ENCODE measurements at regions not wholly inside any gene's neighbourhood (a gene's known extent, or its start where the extent isn't known, plus 50 kb on each side); places are given as distances from the start of the nearest gene placed in this dataset.
"Not testable (repeated sequence)": the region's sequence is repeated elsewhere in the genome, so short reads cannot be mapped to it uniquely, and the experiment has no call there.

DNA sequence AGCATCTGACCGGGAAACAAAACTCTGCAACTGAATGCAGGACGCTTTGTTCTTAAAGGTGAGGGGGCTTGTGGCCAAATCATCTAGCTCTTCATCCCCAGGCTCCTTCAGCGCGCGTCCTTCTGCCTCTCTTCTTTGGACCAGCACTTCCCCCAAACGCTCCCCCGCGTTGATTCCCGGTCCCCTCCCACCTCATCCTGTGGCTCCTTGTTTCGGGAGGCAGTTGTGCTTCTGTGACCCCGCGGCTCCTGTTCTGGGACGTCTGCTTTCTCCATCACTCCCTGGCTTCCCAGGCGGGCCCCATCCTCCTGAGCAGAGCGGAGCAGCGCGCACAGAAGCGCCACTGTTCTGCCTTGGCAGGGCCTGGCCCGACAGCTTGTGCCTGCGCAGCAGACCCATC lies 109.7 kb upstream of the ZNG1E start:
- not testable (repeated sequence) for H3K4me1 Mint-ChIP-seq (ENCODE audit: low read depth); H3K36me3 Mint-ChIP-seq (ENCODE audit: insufficient read depth in 2 of 2); H3K4me3 Mint-ChIP-seq

DNA sequence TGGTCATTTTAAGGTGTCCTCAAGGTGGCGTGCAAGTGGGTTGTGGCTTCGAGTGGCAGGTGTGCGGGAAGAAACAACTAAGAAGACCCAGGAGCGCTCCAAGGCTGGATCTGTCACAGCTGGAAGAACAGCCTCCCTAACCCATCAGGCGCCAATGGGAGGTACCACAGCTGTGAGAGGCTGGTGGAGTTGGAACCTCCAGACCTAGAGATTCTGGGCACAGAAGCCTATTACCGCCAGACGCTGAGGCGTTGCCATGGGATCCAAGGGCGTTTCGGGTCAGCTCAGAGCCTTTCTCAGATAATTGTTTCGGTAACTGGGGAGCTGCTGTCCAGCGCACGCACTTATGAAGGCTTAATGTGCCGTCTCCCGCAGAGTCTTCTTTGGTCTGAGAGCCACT lies 156.7 kb upstream of the ZNG1E start:
- DNase-seq; H3K4me1 Mint-ChIP-seq (ENCODE audit: low read depth); H3K27ac Mint-ChIP-seq; H3K27me3 Mint-ChIP-seq (ENCODE audit: low read depth); H3K36me3 Mint-ChIP-seq (ENCODE audit: insufficient read depth in 2 of 2); H3K9me3 Mint-ChIP-seq; H3K4me3 Mint-ChIP-seq; ATAC-seq (replicated peaks in 1 of 2): not testable (repeated sequence)

More for the DNA sequence above, 109.7 kb upstream of the ZNG1E start:
- ATAC-seq (replicated peaks in 1 of 2); H3K9me3 Mint-ChIP-seq; DNase-seq; H3K27me3 Mint-ChIP-seq (ENCODE audit: low read depth); H3K27ac Mint-ChIP-seq: not testable (repeated sequence)

DNA sequence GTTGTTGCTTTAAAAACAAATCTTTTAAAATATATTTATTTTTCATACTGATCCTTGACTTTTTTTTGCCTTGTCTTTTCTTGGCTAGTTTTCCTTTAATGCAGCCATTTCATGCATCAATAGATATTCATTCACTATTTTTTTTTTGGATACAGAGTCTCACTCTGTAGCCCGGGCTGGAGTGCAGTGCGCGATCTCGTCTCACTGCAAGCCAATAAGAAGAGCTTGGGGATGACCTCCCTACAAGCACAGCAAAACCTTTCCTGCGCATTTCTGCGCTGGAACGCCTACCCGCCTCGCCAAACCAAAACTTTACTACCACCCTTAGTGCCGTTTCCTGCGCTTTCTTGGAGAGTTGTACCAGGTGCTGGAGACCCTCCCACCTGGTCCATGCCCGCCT lies 161.3 kb upstream of the ZNG1E start:
- not testable (repeated sequence) for H3K4me1 Mint-ChIP-seq (ENCODE audit: low read depth); H3K27me3 Mint-ChIP-seq (ENCODE audit: low read depth); H3K36me3 Mint-ChIP-seq (ENCODE audit: insufficient read depth in 2 of 2); H3K4me3 Mint-ChIP-seq; H3K27ac Mint-ChIP-seq; H3K9me3 Mint-ChIP-seq; DNase-seq; ATAC-seq (replicated peaks in 1 of 2)

DNA sequence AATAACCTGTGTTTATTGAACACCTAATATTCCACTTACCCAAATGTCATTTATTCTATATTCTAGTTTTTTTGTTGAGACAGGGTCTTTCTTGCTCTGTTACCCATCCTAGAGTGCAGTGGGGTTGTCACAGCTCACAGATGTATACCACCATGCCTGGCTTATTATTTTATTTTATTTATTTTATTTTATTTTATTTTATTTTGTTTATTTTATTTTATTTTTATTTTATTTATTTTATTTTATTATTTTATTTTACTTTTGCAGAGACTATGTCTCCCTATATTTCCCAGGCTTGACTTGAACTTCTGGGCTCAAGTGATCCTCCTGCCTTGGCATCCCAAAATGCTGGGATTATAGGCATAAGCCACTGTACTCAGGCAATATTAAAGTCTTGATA lies 167.8 kb upstream of the ZNG1E start:
- H3K4me1 Mint-ChIP-seq (ENCODE audit: low read depth); H3K4me3 Mint-ChIP-seq; H3K36me3 Mint-ChIP-seq (ENCODE audit: insufficient read depth in 2 of 2); H3K9me3 Mint-ChIP-seq; DNase-seq; H3K27me3 Mint-ChIP-seq (ENCODE audit: low read depth); H3K27ac Mint-ChIP-seq; ATAC-seq (replicated peaks in 1 of 2): not testable (repeated sequence)

DNA sequence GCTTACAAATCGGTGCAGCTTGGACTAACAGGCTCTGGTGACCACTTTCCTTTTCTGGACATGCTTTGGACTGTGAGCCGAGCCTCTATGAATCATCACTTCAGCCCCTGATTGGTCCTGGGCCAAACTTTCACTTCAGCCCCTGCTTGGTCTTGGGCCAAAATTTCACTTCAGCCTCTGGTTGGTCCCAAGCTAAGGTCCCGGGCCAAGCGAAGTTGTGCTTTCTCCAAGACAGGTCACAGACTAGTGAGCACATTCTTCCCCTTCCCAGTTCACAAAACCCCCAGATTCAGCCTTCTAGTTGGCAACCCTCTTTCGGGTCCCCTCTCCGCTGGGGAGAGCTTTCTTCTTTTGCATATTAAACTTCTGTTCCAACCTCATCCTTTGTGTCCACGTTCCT lies 171.0 kb upstream of the ZNG1E start:
- not testable (repeated sequence) for ATAC-seq (replicated peaks in 1 of 2); H3K27me3 Mint-ChIP-seq (ENCODE audit: low read depth); H3K9me3 Mint-ChIP-seq; H3K36me3 Mint-ChIP-seq (ENCODE audit: insufficient read depth in 2 of 2); H3K27ac Mint-ChIP-seq; H3K4me1 Mint-ChIP-seq (ENCODE audit: low read depth); DNase-seq; H3K4me3 Mint-ChIP-seq

DNA sequence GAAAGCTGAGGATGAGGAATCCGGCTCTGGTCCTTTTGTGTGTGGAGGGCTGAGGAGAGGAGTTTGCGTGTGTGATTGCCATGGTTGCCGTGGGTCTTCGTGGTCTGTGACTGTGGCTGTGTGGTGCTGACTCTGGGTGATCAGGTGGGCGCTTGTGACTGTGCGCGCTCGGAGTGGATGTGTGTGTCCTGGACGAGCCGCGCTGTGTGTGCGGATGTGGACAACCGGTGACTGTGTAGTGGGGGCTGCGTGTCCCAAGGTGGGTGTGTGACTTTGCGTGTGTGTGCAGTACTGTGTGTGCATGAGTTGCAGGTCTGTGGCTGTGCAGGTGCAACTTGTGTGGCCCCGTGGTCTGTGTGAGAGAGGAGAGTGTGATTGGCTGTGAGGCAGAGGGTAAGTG lies 172.0 kb upstream of the ZNG1E start:
- ATAC-seq (replicated peaks in 1 of 2), result not testable (repeated sequence)

DNA sequence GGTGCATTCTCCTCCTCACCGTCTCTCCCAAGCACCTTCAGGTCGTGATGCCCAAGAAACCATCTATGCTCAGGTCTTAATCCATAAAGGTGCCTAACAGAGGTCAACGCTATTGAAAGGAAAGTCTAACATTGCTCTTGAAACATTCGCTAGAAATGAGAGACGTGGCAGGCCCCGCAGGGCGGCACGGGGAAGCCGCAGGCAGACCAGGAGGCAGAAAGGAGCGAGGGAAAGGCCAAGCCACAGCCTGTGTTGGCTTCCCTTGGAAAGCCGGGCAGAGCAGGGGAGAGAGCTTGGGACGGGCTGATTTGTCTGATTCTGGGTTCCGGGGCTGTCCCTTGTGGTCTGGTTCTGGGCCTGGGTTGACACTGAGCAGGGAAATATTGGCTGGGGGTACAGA lies 192.8 kb upstream of the ZNG1E start:
- H3K27ac Mint-ChIP-seq; ATAC-seq (replicated peaks in 1 of 2); H3K9me3 Mint-ChIP-seq; H3K4me3 Mint-ChIP-seq; DNase-seq; H3K36me3 Mint-ChIP-seq (ENCODE audit: insufficient read depth in 2 of 2); H3K4me1 Mint-ChIP-seq (ENCODE audit: low read depth); H3K27me3 Mint-ChIP-seq (ENCODE audit: low read depth): not testable (repeated sequence)

More for the DNA sequence above, 172.0 kb upstream of the ZNG1E start:
- not testable (repeated sequence) for H3K27ac Mint-ChIP-seq; DNase-seq; H3K27me3 Mint-ChIP-seq (ENCODE audit: low read depth); H3K9me3 Mint-ChIP-seq; H3K4me1 Mint-ChIP-seq (ENCODE audit: low read depth); H3K4me3 Mint-ChIP-seq; H3K36me3 Mint-ChIP-seq (ENCODE audit: insufficient read depth in 2 of 2)

DNA sequence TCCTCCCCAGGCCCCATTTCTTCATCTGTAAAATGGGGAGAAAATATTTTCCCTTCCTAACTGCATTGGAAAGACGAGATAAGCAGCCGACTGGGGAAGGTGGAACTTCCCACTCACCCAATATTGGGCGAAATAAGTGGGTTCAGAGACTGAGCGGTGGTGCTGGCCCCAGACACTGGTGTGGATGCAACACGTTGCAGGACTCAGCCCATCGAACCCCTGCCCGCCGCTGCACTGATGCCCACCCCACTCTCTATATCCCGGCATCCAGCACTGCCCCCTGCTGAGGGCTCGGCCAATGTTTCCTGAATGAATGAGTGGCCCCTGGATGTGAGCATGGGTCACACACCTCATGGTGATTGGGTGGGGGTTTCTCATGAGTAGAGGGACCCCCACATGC lies 194.4 kb upstream of the ZNG1E start:
- not testable (repeated sequence) for DNase-seq; H3K4me1 Mint-ChIP-seq (ENCODE audit: low read depth); H3K9me3 Mint-ChIP-seq; H3K36me3 Mint-ChIP-seq (ENCODE audit: insufficient read depth in 2 of 2); H3K4me3 Mint-ChIP-seq; H3K27me3 Mint-ChIP-seq (ENCODE audit: low read depth); ATAC-seq (replicated peaks in 1 of 2); H3K27ac Mint-ChIP-seq

DNA sequence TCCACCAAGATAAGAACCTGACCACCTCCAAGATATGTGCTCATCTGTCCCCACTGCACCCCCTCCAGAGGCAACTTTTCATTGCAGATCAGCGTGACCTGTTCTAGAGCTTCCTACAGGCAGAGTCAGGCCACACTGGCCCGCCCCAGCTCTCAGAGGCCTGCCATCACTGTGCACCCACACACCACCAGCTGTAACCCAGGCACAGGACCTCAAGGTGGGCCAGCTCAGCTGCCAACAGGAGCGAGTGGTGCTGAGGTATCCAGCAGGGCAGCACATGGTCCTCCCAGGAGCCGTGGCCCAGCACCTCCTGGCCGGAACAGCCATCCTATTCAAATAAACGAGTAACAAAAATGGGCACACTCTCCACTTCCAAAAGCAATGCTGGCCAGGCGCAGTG lies 189.9 kb upstream of the FOXD4L5 start:
- DNase-seq; H3K36me3 Mint-ChIP-seq (ENCODE audit: insufficient read depth in 2 of 2); ATAC-seq (replicated peaks in 1 of 2); H3K27me3 Mint-ChIP-seq (ENCODE audit: low read depth); H3K4me3 Mint-ChIP-seq; H3K4me1 Mint-ChIP-seq (ENCODE audit: low read depth); H3K9me3 Mint-ChIP-seq; H3K27ac Mint-ChIP-seq: not testable (repeated sequence)

DNA sequence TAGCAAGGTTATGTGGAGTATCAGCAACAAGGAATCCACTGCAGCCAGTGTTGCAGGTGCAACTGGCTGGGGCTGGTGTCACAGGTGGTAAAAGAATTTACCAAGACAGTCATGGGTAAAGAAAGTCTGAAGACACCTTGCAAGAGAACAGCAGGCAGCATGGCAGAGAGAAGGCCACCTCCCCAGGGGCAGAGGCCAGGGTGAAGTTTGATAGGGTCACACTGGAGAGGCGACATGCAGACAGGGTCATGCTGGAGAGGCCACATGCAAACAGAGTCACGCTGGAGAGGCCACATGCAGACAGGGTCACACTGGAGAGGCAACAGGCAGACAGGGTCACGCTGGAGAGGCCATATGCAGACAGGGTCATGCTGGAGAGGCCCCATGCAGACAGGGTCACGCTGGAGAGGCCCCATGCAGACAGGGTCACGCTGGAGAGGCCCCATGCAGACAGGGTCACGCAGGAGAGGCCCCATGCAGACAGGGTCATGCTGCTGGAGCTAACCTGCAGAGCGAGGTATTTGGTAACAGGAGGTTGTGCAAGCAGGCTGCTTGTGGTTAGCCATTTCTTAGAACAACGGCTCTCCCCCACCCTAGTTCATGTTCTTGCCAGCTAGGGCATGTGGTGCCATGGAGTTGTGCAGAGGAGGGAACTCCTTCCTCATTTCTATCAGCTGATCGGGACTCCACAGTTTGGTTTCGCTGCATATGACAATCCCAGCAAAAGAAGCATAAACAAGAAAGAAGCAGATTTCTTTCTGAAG lies 188.2 kb upstream of the FOXD4L5 start:
- H3K4me1 Mint-ChIP-seq (ENCODE audit: low read depth); H3K36me3 Mint-ChIP-seq (ENCODE audit: insufficient read depth in 2 of 2); H3K9me3 Mint-ChIP-seq; H3K27me3 Mint-ChIP-seq (ENCODE audit: low read depth); DNase-seq; H3K27ac Mint-ChIP-seq; ATAC-seq (replicated peaks in 1 of 2); H3K4me3 Mint-ChIP-seq: not testable (repeated sequence)

DNA sequence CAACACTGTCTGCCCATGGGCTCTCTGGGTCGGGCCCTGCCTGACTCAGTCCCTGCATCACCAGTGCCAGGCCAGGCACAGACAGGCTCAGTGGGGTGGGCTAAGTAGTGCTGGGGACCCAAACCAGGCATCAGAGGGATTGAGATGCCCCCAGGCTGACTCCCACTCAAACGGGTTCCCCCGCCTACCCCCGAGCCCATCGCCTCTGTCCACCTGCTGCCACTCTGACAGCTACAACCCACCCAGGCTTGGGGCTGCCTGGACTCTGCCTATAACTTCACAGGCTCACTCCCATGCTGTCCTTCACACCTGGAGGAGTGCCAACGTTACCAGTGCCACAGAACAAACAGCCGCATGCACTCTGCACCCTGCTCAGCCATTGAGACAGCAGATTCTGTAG lies 186.1 kb upstream of the FOXD4L5 start:
- not testable (repeated sequence) for H3K27me3 Mint-ChIP-seq (ENCODE audit: low read depth); H3K4me1 Mint-ChIP-seq (ENCODE audit: low read depth); DNase-seq; H3K9me3 Mint-ChIP-seq; H3K4me3 Mint-ChIP-seq; H3K36me3 Mint-ChIP-seq (ENCODE audit: insufficient read depth in 2 of 2); ATAC-seq (replicated peaks in 1 of 2); H3K27ac Mint-ChIP-seq

DNA sequence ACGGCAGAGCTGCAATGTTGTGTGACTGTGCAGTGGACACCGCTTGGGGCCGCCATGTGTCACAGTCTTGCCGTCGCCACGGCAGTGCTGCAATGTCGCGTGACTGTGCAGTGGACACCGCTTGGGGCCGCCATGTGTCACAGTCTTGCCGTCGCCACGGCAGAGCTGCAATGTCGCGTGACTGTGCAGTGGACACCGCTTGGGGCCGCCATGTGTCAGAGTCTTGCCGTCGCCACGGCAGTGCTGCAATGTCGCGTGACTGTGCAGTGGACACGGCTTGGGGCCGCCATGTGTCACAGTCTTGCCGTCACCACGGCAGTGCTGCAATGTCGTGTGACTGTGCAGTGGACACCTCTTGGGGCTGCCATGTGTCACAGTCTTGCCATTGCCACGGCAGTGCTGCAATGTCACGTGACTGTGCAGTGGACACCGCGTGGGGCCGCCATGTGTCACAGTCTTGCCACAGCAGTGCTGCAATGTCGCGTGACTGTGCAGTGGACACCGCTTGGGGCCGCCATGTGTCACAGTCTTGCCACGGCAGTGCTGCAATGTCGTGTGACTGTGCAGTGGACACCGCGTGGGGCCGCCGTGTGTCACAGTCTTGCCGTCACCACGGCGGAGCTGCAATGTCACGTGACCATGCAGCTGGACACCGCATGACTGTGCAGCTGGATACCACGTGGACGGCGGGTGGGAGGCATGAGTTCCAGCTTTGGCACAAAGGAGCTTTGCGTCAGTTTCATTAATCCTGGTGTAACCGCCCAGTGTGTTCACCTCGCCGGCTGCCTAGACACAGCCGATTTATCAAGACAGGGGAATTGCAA lies 182.1 kb upstream of the FOXD4L5 start:
- H3K27me3 Mint-ChIP-seq (ENCODE audit: low read depth); H3K27ac Mint-ChIP-seq; DNase-seq; H3K4me1 Mint-ChIP-seq (ENCODE audit: low read depth); H3K4me3 Mint-ChIP-seq; ATAC-seq (replicated peaks in 1 of 2): not testable (repeated sequence)
- Mint-ChIP-seq H3K36me3 (ENCODE audit: insufficient read depth in 2 of 2) (peaks cover 22 to 26% of the 10 kb centered on the region in 2 donors), H3K9me3 (peaks cover 20 to 22% of the 10 kb centered on the region in 2 donors)

DNA sequence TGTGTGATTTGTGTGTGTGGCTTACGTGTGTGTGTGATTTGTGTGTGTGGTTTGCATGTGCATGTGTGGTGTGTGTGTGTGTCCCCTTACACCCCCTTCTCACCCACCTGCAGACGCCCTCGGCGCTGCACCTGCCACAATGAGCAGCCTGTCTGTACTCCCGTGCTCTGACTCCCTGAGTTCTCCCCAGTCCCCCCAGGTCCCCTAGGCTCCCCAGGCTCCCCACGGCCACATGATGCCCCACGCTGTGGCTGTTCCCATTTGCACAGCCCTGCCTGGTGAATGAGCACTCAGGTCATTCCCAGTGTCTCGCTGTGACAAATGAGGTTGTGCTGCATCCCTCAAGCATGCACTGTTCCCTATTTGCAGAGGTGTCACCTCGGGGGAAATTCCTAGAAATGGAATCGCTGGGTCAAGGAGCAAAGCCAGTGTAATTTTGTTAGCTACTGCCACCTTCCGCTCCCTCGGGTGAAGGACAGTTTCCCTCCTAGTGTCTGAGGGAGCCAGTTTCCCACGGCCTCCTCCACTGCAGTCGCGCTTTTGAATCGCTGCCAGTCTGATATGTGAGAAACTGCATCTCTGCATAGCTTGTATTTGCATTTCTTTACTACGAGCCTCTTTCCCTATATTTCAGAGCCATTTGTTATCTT lies 180.4 kb upstream of the FOXD4L5 start:
- not testable (repeated sequence) for H3K27ac Mint-ChIP-seq; H3K4me3 Mint-ChIP-seq; DNase-seq; H3K4me1 Mint-ChIP-seq (ENCODE audit: low read depth); ATAC-seq (replicated peaks in 1 of 2); H3K27me3 Mint-ChIP-seq (ENCODE audit: low read depth)
- Mint-ChIP-seq H3K9me3 (peaks cover 20 to 22% of the 10 kb centered on the region in 2 donors), H3K36me3 (ENCODE audit: insufficient read depth in 2 of 2) (peaks cover 22 to 28% of the 10 kb centered on the region in 2 donors)

Data from activated T-cell treated with anti-CD3 and anti-CD28 coated beads, Interleukin-2, amount 50 U/mL, for 72 hours (primary cell).